Neural progenitor cell (in vitro differentiated cells): ENCODE measurements at regions not wholly inside any gene's neighbourhood (a gene's known extent, or its start where the extent isn't known, plus 50 kb on each side); places are given as distances from the start of the nearest gene placed in this dataset.

ENCODE experiments used
- DNase-seq: peaks from one replicate; pipeline ENCODE4 v3.0.0-alpha.2; 2016; ENCODE audit warnings: low spot score
- H2AFZ ChIP-seq: fragments of 200-600 bp; sonication (generic); replicated peaks from 2 replicates; pipeline ENCODE4 v1.6.1; 2016; ENCODE audit warnings: antibody characterized with exemption
- H3F3A ChIP-seq: fragments of 200-600 bp; sonication (generic); 2 replicates; pipeline ENCODE4 v1.6.1; 2016; ENCODE audit warnings: antibody characterized with exemption, low read depth
- H3K27ac ChIP-seq: fragments of 200-600 bp; sonication (generic); 2 replicates; pipeline ENCODE4 v1.5.1; 2016; ENCODE audit warnings: mild to moderate bottlenecking
- H3K27me3 ChIP-seq: fragments of 200-600 bp; sonication (generic); 2 replicates; pipeline ENCODE4 v1.6.1; 2016; ENCODE audit warnings: mild to moderate bottlenecking, moderate library complexity
- H3K36me3 ChIP-seq: fragments of 200-600 bp; sonication (generic); 2 replicates; pipeline ENCODE4 v1.5.1; 2016
- H3K4me1 ChIP-seq: fragments of 200-600 bp; sonication (generic); 2 replicates; pipeline ENCODE4 v1.6.1; 2016; ENCODE audit warnings: mixed run types
- H3K4me2 ChIP-seq: fragments of 200-600 bp; sonication (generic); 2 replicates; pipeline ENCODE4 v1.6.1; 2016
- H3K4me3 ChIP-seq: fragments of 200-600 bp; sonication (generic); 2 replicates; pipeline ENCODE4 v1.5.1; 2016
- H3K79me2 ChIP-seq: fragments of 200-600 bp; sonication (generic); 2 replicates; pipeline ENCODE4 v1.6.1; 2016; ENCODE audit warnings: low read depth
- H3K9ac ChIP-seq: fragments of 200-600 bp; sonication (generic); 2 replicates; pipeline ENCODE4 v1.6.1; 2016
- H3K9me3 ChIP-seq: fragments of 200-600 bp; sonication (generic); 2 replicates; pipeline ENCODE4 v1.5.1; 2016; ENCODE audit warnings: low read depth
- H4K20me1 ChIP-seq: fragments of 200-600 bp; sonication (generic); 2 replicates; pipeline ENCODE4 v1.6.1; 2016; ENCODE audit warnings: low read depth
- H3K27ac Mint-ChIP-seq: 3 replicates; pipeline ENCODE4 v1.8.0; 2021; ENCODE audit warnings: mixed read lengths
- H3K27me3 Mint-ChIP-seq: 2 replicates; pipeline ENCODE4 v1.8.0; 2022; ENCODE audit warnings: low read depth, mild to moderate bottlenecking, inconsistent platforms, moderate library complexity, mixed read lengths; ENCODE audit not compliant: insufficient read depth
- H3K36me3 Mint-ChIP-seq: 3 replicates; pipeline ENCODE4 v1.8.0; 2021; ENCODE audit warnings: mixed read lengths
- H3K4me1 Mint-ChIP-seq: 3 replicates; pipeline ENCODE4 v1.8.0; 2021; ENCODE audit warnings: mixed read lengths
- H3K4me3 Mint-ChIP-seq: 3 replicates; pipeline ENCODE4 v1.8.0; 2021; ENCODE audit warnings: mild to moderate bottlenecking, moderate library complexity, mixed read lengths
- H3K9me3 Mint-ChIP-seq: 3 replicates; pipeline ENCODE4 v1.8.0; 2020; ENCODE audit warnings: mixed read lengths
- CTCF ChIP-seq: fragments of 200-600 bp; sonication (generic); IDR thresholded peaks from 2 replicates; pipeline ENCODE4 v1.5.1; 2017; ENCODE audit warnings: antibody characterized with exemption, mild to moderate bottlenecking
- EZH2 ChIP-seq: fragments of 200-600 bp; sonication (generic); IDR thresholded peaks from 2 replicates; pipeline ENCODE4 v1.6.1; 2017; ENCODE audit warnings: antibody characterized with exemption, mild to moderate bottlenecking, moderate library complexity
- EZH2phosphoT487 ChIP-seq: fragments of 200-600 bp; sonication (generic); IDR thresholded peaks from 2 replicates; pipeline ENCODE4 v1.6.1; 2017; ENCODE audit warnings: antibody characterized with exemption

- H3K4me2 ChIP-seq, result no peak overlapping the region
- no peak for DNase-seq
- H3K4me3 ChIP-seq, result no peak overlapping the region
- peaks cover 5% of the 10 kb centered on the region for H3K9me3 Mint-ChIP-seq
- no peak overlapping the region for H3K4me3 Mint-ChIP-seq
- H3K27ac ChIP-seq, result no peak overlapping the region
- H3K4me1 ChIP-seq, result peaks cover 45% of the 10 kb centered on the region
- H3F3A ChIP-seq, result peaks cover 11% of the 10 kb centered on the region
- no peaks in the 10 kb centered on the region for H3K9me3 ChIP-seq
- H3K36me3 ChIP-seq, result no peaks in the 10 kb centered on the region
- peaks cover 49% of the 10 kb centered on the region for H3K4me1 Mint-ChIP-seq
- no peaks in the 10 kb centered on the region for H3K79me2 ChIP-seq
- no peaks in the 10 kb centered on the region for H3K36me3 Mint-ChIP-seq
- no peaks in the 10 kb centered on the region for H3K27me3 ChIP-seq
- no peak overlapping the region for H3K9ac ChIP-seq
- H2AFZ ChIP-seq, result no peak overlapping the region
- H3K27ac Mint-ChIP-seq, result no peak overlapping the region
- H3K27me3 Mint-ChIP-seq, result peaks cover 6% of the 10 kb centered on the region
- TF ChIP-seq CTCF, result no peak
- no peaks in the 10 kb centered on the region for H4K20me1 ChIP-seq
Observed at GRCh38 chr16:17945080-17945601, 391.4 kb downstream of the NPIPA8 start.

GRCh38 chr16:17944345-17944744 lies 392.2 kb downstream of the NPIPA8 start:
- Histone ChIP-seq H3K4me1 (peaks cover 40% of the 10 kb centered on the region), H3K36me3 (no peaks in the 10 kb centered on the region), H3K27me3 (no peaks in the 10 kb centered on the region), H3K27ac (no peak overlapping the region), H3K4me2 (no peak overlapping the region), H4K20me1 (no peaks in the 10 kb centered on the region), H3K9ac (no peak overlapping the region), H2AFZ (no peak overlapping the region), H3K4me3 (no peak overlapping the region), H3K79me2 (no peaks in the 10 kb centered on the region), H3K9me3 (no peaks in the 10 kb centered on the region), H3F3A (peaks cover 11% of the 10 kb centered on the region)
- H3K9me3 Mint-ChIP-seq, result peaks cover 5% of the 10 kb centered on the region
- H3K27ac Mint-ChIP-seq, result no peak overlapping the region
- no peaks in the 10 kb centered on the region for H3K36me3 Mint-ChIP-seq
- DNase-seq, result no peak
- peaks cover 6% of the 10 kb centered on the region for H3K27me3 Mint-ChIP-seq
- no peak overlapping the region for H3K4me3 Mint-ChIP-seq
- TF ChIP-seq EZH2phosphoT487 (no peak), EZH2 (no peak), CTCF (no peak)
- H3K4me1 Mint-ChIP-seq, result peaks cover 48% of the 10 kb centered on the region

- Mint-ChIP-seq H3K4me3 (no peak overlapping the region), H3K4me1 (peaks cover 39% of the 10 kb centered on the region), H3K27me3 (peaks cover 6% of the 10 kb centered on the region), H3K9me3 (peaks cover 5% of the 10 kb centered on the region), H3K36me3 (no peaks in the 10 kb centered on the region), H3K27ac (no peak overlapping the region)
- Histone ChIP-seq H3K27me3 (no peaks in the 10 kb centered on the region), H3K79me2 (no peaks in the 10 kb centered on the region), H3K36me3 (no peaks in the 10 kb centered on the region), H3K4me2 (no peak overlapping the region), H3F3A (peaks cover 11% of the 10 kb centered on the region), H4K20me1 (no peaks in the 10 kb centered on the region), H3K9ac (no peak overlapping the region), H3K4me3 (no peak overlapping the region), H3K9me3 (no peaks in the 10 kb centered on the region), H3K4me1 (peaks cover 36% of the 10 kb centered on the region), H2AFZ (no peak overlapping the region), H3K27ac (no peak overlapping the region)
- TF ChIP-seq EZH2 (no peak), CTCF (no peak), EZH2phosphoT487 (no peak)
- no peak for DNase-seq
Observed at GRCh38 chr16:17942067-17942466, 394.5 kb downstream of the NPIPA8 start.
